ENCODE measurements at regions not wholly inside any gene's neighbourhood (a gene's known extent, or its start where the extent isn't known, plus 50 kb on each side); places are given as distances from the start of the nearest gene placed in this dataset.
"Not testable (repeated sequence)": the region's sequence is repeated elsewhere in the genome, so short reads cannot be mapped to it uniquely, and the experiment has no call there.

GRCh38 chr15:92751528-92751927 is 96.0 kb upstream of the FAM174B start:
- no peak for TF ChIP-seq CTCF (IDR thresholded peaks at IDR 0.05)
- ATAC-seq (ENCODE audit: low FRiP score): no peak
- DNase-seq (ENCODE audit: low spot score): no peak

- DNase-seq (ENCODE audit: low spot score) (no peak), ATAC-seq (ENCODE audit: low FRiP score) (no peak)
- TF ChIP-seq CTCF (IDR thresholded peaks at IDR 0.05): no peak
These were observed 98.0 kb upstream of the FAM174B start for GRCh38 chr15:92753591-92753990.

GRCh38 chr15:92763459-92763858 is 107.9 kb upstream of the FAM174B start:
- TF ChIP-seq CTCF (IDR thresholded peaks at IDR 0.05): no peak
- ATAC-seq (ENCODE audit: low FRiP score) (no peak), DNase-seq (ENCODE audit: low spot score) (no peak)

GRCh38 chr15:92768131-92768530 is 112.6 kb upstream of the FAM174B start:
- not testable (repeated sequence) for ATAC-seq (ENCODE audit: low FRiP score); DNase-seq (ENCODE audit: low spot score)

GRCh38 chr15:92770641-92771040 is 115.1 kb upstream of the FAM174B start:
- TF ChIP-seq CTCF (IDR thresholded peaks at IDR 0.05): no peak
- DNase-seq (ENCODE audit: low spot score) (no peak), ATAC-seq (ENCODE audit: low FRiP score) (no peak)

- ATAC-seq (ENCODE audit: low FRiP score) (no peak), DNase-seq (ENCODE audit: low spot score) (no peak)
- TF ChIP-seq CTCF (IDR thresholded peaks at IDR 0.05): no peak
These were observed 116.5 kb upstream of the FAM174B start for GRCh38 chr15:92772061-92772460.

- DNase-seq (ENCODE audit: low spot score): no peak
- ATAC-seq (ENCODE audit: low FRiP score): no peak
- TF ChIP-seq CTCF (IDR thresholded peaks at IDR 0.05): no peak
These were observed 117.2 kb upstream of the FAM174B start for GRCh38 chr15:92772626-92773244.

- DNase-seq (ENCODE audit: low spot score): no peak
- ATAC-seq (ENCODE audit: low FRiP score): no peak
- no peak for TF ChIP-seq CTCF (IDR thresholded peaks at IDR 0.05)
These were observed 117.8 kb upstream of the FAM174B start for GRCh38 chr15:92773340-92773739.

Data from omental fat pad (tissue), 3 donors.